ENCODE measurements at regions not wholly inside any gene's neighbourhood (a gene's known extent, or its start where the extent isn't known, plus 50 kb on each side); places are given as distances from the start of the nearest gene placed in this dataset.
A peak's percentile ranks its signal among the peaks of the same experiment; 100 is the strongest.

- DNase-seq (ENCODE audit: low read depth), result no peak
- no peak overlapping the region for H3K4me3 ChIP-seq (ENCODE audit: low read length)
- TF ChIP-seq CTCF (IDR thresholded peaks at IDR 0.05; ENCODE audit: insufficient read depth, low read depth, low read length, missing control alignments), result no peak
Measured at GRCh38 chr9:1878811-1879210, 136.3 kb upstream of the SMARCA2 start.

- DNase-seq (ENCODE audit: low read depth), result no peak
- no peak overlapping the region for H3K4me3 ChIP-seq (ENCODE audit: low read length)
- no peak for TF ChIP-seq CTCF (IDR thresholded peaks at IDR 0.05; ENCODE audit: insufficient read depth, low read depth, low read length, missing control alignments)
Measured at GRCh38 chr9:1879501-1879900, 135.6 kb upstream of the SMARCA2 start.

- DNase-seq (ENCODE audit: low read depth), result no peak
- TF ChIP-seq CTCF (IDR thresholded peaks at IDR 0.05; ENCODE audit: insufficient read depth, low read depth, low read length, missing control alignments), result no peak
- no peak overlapping the region for H3K4me3 ChIP-seq (ENCODE audit: low read length)
Measured at GRCh38 chr9:1880038-1880565, 135.0 kb upstream of the SMARCA2 start.

GRCh38 chr9:1881708-1882295 is 133.3 kb upstream of the SMARCA2 start:
- TF ChIP-seq CTCF (IDR thresholded peaks at IDR 0.05; ENCODE audit: insufficient read depth, low read depth, low read length, missing control alignments), result no peak
- peak; percentile 12 for DNase-seq (ENCODE audit: low read depth)
- no peak overlapping the region for H3K4me3 ChIP-seq (ENCODE audit: low read length)

GRCh38 chr9:1882711-1883403 is 132.3 kb upstream of the SMARCA2 start:
- H3K4me3 ChIP-seq (ENCODE audit: low read length), result no peak overlapping the region
- no peak for DNase-seq (ENCODE audit: low read depth)
- TF ChIP-seq CTCF (IDR thresholded peaks at IDR 0.05; ENCODE audit: insufficient read depth, low read depth, low read length, missing control alignments), result no peak

GRCh38 chr9:1890201-1890600 is 124.9 kb upstream of the SMARCA2 start:
- TF ChIP-seq CTCF (IDR thresholded peaks at IDR 0.05; ENCODE audit: insufficient read depth, low read depth, low read length, missing control alignments), result no peak
- H3K4me3 ChIP-seq (ENCODE audit: low read length), result no peak overlapping the region
- DNase-seq (ENCODE audit: low read depth), result no peak
